Nucleus accumbens (tissue), 56 donors: ENCODE measurements at regions not wholly inside any gene's neighbourhood (a gene's known extent, or its start where the extent isn't known, plus 50 kb on each side); places are given as distances from the start of the nearest gene placed in this dataset.
"Not testable (repeated sequence)": the region's sequence is repeated elsewhere in the genome, so short reads cannot be mapped to it uniquely, and the experiment has no call there.

Source experiments
- DNase-seq, 56 donors: peaks; one replicate each; lab custom pipeline; 2025; lab: John Stamatoyannopoulos, UW

- DNase-seq, result no peak
Observed at GRCh38 chr5:168073991-168074800, 217.2 kb upstream of the WWC1 start.

- DNase-seq, result no peak
Observed at GRCh38 chr5:168075387-168075786, 216.1 kb upstream of the WWC1 start.

GRCh38 chr5:168076561-168076991 lies 214.9 kb upstream of the WWC1 start:
- peak in 8 of 56 donors; percentile 3 to 54 (median 12) for DNase-seq

- no peak for DNase-seq
Observed at GRCh38 chr5:168085261-168086031, 206.0 kb upstream of the WWC1 start.

- peak in 2 of 56 donors; percentile 16 to 25 for DNase-seq
Observed at GRCh38 chr5:168086104-168086610, 205.3 kb upstream of the WWC1 start.

GRCh38 chr5:168086746-168087145 lies 204.7 kb upstream of the WWC1 start:
- no peak for DNase-seq

GRCh38 chr5:168088410-168089173 lies 202.9 kb upstream of the WWC1 start:
- peak in 1 of 56 donors; percentile 4 for DNase-seq

- no peak for DNase-seq
Observed at GRCh38 chr5:168089201-168089887, 202.1 kb upstream of the WWC1 start.

- no peak for DNase-seq
Observed at GRCh38 chr5:168092209-168093185, 198.9 kb upstream of the WWC1 start.

GRCh38 chr5:168093200-168093910 lies 198.1 kb upstream of the WWC1 start:
- DNase-seq, result no peak

- DNase-seq, result no peak
Observed at GRCh38 chr5:168096525-168096924, 194.9 kb upstream of the WWC1 start.

- no peak for DNase-seq
Observed at GRCh38 chr5:168097876-168098653, 193.4 kb upstream of the WWC1 start.

GRCh38 chr5:168101352-168101751 lies 190.1 kb upstream of the WWC1 start:
- DNase-seq, result no peak

- DNase-seq, result not testable (repeated sequence)
Observed at GRCh38 chr5:168103018-168103417, 188.4 kb upstream of the WWC1 start.

- no peak for DNase-seq
Observed at GRCh38 chr5:168104350-168104749, 187.1 kb upstream of the WWC1 start.

GRCh38 chr5:168104811-168105481 lies 186.5 kb upstream of the WWC1 start:
- no peak for DNase-seq
